ENCODE measurements at regions not wholly inside any gene's neighbourhood (a gene's known extent, or its start where the extent isn't known, plus 50 kb on each side); places are given as distances from the start of the nearest gene placed in this dataset.

DNA sequence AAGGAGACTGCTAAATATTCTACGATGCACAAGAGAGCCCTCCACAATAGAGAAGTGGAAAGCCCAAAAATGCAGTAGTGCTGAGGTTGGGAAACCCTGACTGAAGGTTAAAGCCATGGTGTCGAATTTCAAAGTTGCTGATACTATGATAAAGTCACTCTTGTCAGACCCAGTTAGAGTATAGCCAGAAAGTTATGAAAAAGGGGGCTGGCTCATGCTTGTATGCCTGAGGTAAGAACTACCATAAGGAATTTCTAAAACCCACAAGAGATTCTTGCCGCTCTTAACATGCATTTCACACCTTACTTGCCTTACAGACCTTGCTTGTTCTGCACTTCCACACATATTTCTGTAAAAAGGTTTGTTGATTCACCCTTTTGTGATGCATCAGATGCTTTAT, 184.6 kb downstream of the SLC6A15 start:
- no peaks in the 10 kb centered on the region for H3K79me2 ChIP-seq (ENCODE audit: insufficient read depth, low read length)
- ATAC-seq (ENCODE audit: insufficient read depth, low read depth), result no peak
- no peaks in the 10 kb centered on the region for H3K27me3 ChIP-seq (ENCODE audit: insufficient read depth, low read length, poor library complexity)
- no peaks in the 10 kb centered on the region for H4K20me1 ChIP-seq (ENCODE audit: insufficient read depth, low read length)
- H3K4me1 ChIP-seq (ENCODE audit: insufficient read depth, low read length), result no peaks in the 10 kb centered on the region
- H3K36me3 ChIP-seq (ENCODE audit: insufficient read depth, low read length), result no peaks in the 10 kb centered on the region
- no peak overlapping the region for H2AFZ ChIP-seq (ENCODE audit: low read depth, low read length)
- no peak for TF ChIP-seq EZH2 (IDR thresholded peaks at IDR 0.05; ENCODE audit: borderline replicate concordance, low read depth, low read length, severe bottlenecking)
- TF ChIP-seq, protein P1, sequence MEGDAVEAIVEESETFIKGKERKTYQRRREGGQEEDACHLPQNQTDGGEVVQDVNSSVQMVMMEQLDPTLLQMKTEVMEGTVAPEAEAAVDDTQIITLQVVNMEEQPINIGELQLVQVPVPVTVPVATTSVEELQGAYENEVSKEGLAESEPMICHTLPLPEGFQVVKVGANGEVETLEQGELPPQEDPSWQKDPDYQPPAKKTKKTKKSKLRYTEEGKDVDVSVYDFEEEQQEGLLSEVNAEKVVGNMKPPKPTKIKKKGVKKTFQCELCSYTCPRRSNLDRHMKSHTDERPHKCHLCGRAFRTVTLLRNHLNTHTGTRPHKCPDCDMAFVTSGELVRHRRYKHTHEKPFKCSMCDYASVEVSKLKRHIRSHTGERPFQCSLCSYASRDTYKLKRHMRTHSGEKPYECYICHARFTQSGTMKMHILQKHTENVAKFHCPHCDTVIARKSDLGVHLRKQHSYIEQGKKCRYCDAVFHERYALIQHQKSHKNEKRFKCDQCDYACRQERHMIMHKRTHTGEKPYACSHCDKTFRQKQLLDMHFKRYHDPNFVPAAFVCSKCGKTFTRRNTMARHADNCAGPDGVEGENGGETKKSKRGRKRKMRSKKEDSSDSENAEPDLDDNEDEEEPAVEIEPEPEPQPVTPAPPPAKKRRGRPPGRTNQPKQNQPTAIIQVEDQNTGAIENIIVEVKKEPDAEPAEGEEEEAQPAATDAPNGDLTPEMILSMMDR (IDR thresholded peaks at IDR 0.05; ENCODE audit: borderline replicate concordance, extremely low read depth, low read length, poor library complexity, severe bottlenecking), result no peak
- no peak overlapping the region for H3K9ac ChIP-seq (ENCODE audit: low read depth, low read length)
- no peak overlapping the region for H3K4me2 ChIP-seq (ENCODE audit: insufficient read depth, low read length)
- H3K27ac ChIP-seq (ENCODE audit: low read length), result no peak overlapping the region
- DNase-seq, result no peak
- H3K9me3 ChIP-seq (ENCODE audit: insufficient read depth, low read length, severe bottlenecking), result no peaks in the 10 kb centered on the region
- no peak overlapping the region for H3K4me3 ChIP-seq (ENCODE audit: low read depth in 1 of 2, low read length in 2 of 2)

DNA sequence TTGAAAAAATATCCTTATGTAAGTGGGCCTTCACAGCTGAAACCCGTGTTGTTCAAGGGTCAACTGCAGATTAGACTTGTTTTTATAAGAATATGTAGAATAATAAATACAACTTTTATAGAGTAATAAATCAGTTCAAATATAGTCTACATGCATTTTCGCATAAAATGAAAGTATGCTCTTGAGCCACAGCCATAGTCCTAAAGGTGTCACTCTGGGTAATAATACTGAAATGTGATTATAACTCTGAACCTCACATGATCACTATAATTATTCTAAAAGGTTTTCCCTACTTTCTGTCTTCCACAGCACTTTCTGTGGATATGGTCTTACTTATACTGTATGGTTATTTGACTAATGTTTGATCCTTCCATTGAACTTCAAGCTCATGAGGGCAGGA, 185.8 kb downstream of the SLC6A15 start:
- no peak overlapping the region for H3K4me2 ChIP-seq (ENCODE audit: insufficient read depth, low read length)
- no peaks in the 10 kb centered on the region for H3K4me1 ChIP-seq (ENCODE audit: insufficient read depth, low read length)
- no peaks in the 10 kb centered on the region for H3K9me3 ChIP-seq (ENCODE audit: insufficient read depth, low read length, severe bottlenecking)
- no peak overlapping the region for H2AFZ ChIP-seq (ENCODE audit: low read depth, low read length)
- no peak overlapping the region for H3K9ac ChIP-seq (ENCODE audit: low read depth, low read length)
- no peaks in the 10 kb centered on the region for H3K27me3 ChIP-seq (ENCODE audit: insufficient read depth, low read length, poor library complexity)
- H3K79me2 ChIP-seq (ENCODE audit: insufficient read depth, low read length), result no peaks in the 10 kb centered on the region
- ATAC-seq (ENCODE audit: insufficient read depth, low read depth) (no peak), DNase-seq (no peak)
- H3K4me3 ChIP-seq (ENCODE audit: low read depth in 1 of 2, low read length in 2 of 2), result no peak overlapping the region
- no peaks in the 10 kb centered on the region for H4K20me1 ChIP-seq (ENCODE audit: insufficient read depth, low read length)
- no peaks in the 10 kb centered on the region for H3K36me3 ChIP-seq (ENCODE audit: insufficient read depth, low read length)
- no peak overlapping the region for H3K27ac ChIP-seq (ENCODE audit: low read length)
- no peak for TF ChIP-seq EZH2 (IDR thresholded peaks at IDR 0.05; ENCODE audit: borderline replicate concordance, low read depth, low read length, severe bottlenecking)

DNA sequence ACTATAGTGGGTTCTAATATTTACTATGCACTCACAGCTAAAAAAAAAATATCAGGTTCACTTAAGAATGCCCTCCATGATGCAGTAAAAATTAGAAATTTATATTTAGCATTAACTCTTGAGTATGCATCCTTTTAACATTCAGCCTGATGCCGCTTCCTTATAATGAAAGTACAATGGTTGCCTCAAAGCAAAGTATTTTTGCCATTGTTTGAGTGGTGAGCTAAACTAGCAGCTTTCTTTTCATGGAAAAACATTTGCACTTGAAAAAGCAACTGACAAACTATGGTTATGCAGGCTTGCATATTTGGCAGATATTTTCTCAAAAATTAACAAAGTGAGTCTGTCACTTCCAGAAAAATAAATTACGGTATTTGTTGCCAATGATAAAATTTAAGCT, 188.6 kb downstream of the SLC6A15 start:
- Histone ChIP-seq H3K36me3 (ENCODE audit: insufficient read depth, low read length) (no peaks in the 10 kb centered on the region), H4K20me1 (ENCODE audit: insufficient read depth, low read length) (no peaks in the 10 kb centered on the region), H3K4me1 (ENCODE audit: insufficient read depth, low read length) (no peaks in the 10 kb centered on the region), H3K27ac (ENCODE audit: low read length) (no peak overlapping the region), H3K9ac (ENCODE audit: low read depth, low read length) (no peak overlapping the region), H3K9me3 (ENCODE audit: insufficient read depth, low read length, severe bottlenecking) (no peaks in the 10 kb centered on the region), H3K27me3 (ENCODE audit: insufficient read depth, low read length, poor library complexity) (no peaks in the 10 kb centered on the region), H3K4me3 (ENCODE audit: low read depth in 1 of 2, low read length in 2 of 2) (no peak overlapping the region), H3K4me2 (ENCODE audit: insufficient read depth, low read length) (no peak overlapping the region), H2AFZ (ENCODE audit: low read depth, low read length) (no peak overlapping the region), H3K79me2 (ENCODE audit: insufficient read depth, low read length) (no peaks in the 10 kb centered on the region)
- DNase-seq (no peak), ATAC-seq (ENCODE audit: insufficient read depth, low read depth) (no peak)
- TF ChIP-seq, protein P1 (IDR thresholded peaks at IDR 0.05; ENCODE audit: borderline replicate concordance, extremely low read depth, low read length, poor library complexity, severe bottlenecking), result no peak
- TF ChIP-seq EZH2 (IDR thresholded peaks at IDR 0.05; ENCODE audit: borderline replicate concordance, low read depth, low read length, severe bottlenecking), result no peak

DNA sequence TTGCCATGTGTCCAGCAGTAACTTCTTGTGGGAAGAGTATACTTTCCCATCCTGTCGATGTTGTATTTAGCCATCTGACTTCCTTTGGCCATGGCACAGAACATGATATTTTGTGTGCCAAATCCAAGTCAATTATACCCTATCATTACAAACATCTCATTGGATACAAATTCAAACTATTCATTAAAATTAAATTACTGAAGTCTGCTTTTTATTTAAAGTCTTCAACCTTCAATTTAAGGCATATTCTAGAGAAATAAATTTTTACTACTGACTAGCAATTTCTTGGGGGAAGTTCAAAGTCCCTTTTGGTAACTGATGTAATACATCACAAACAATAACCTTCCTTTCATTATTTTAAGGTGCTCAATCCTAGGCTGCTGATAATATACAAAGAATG, 192.6 kb downstream of the SLC6A15 start:
- no peak overlapping the region for H3K4me2 ChIP-seq (ENCODE audit: insufficient read depth, low read length)
- H3K4me1 ChIP-seq (ENCODE audit: insufficient read depth, low read length), result no peaks in the 10 kb centered on the region
- DNase-seq, result no peak
- H3K4me3 ChIP-seq (ENCODE audit: low read depth in 1 of 2, low read length in 2 of 2), result no peak overlapping the region
- no peak overlapping the region for H3K27ac ChIP-seq (ENCODE audit: low read length)
- H3K79me2 ChIP-seq (ENCODE audit: insufficient read depth, low read length), result no peaks in the 10 kb centered on the region
- H2AFZ ChIP-seq (ENCODE audit: low read depth, low read length), result no peak overlapping the region
- TF ChIP-seq, protein P1 (IDR thresholded peaks at IDR 0.05; ENCODE audit: borderline replicate concordance, extremely low read depth, low read length, poor library complexity, severe bottlenecking), result no peak
- no peak for TF ChIP-seq EZH2 (IDR thresholded peaks at IDR 0.05; ENCODE audit: borderline replicate concordance, low read depth, low read length, severe bottlenecking)
- no peaks in the 10 kb centered on the region for H4K20me1 ChIP-seq (ENCODE audit: insufficient read depth, low read length)
- no peaks in the 10 kb centered on the region for H3K9me3 ChIP-seq (ENCODE audit: insufficient read depth, low read length, severe bottlenecking)
- ATAC-seq (ENCODE audit: insufficient read depth, low read depth), result no peak
- H3K36me3 ChIP-seq (ENCODE audit: insufficient read depth, low read length), result no peaks in the 10 kb centered on the region
- no peak overlapping the region for H3K9ac ChIP-seq (ENCODE audit: low read depth, low read length)
- no peaks in the 10 kb centered on the region for H3K27me3 ChIP-seq (ENCODE audit: insufficient read depth, low read length, poor library complexity)

All from DND-41 (cell line).